Caco-2 (cell line): ENCODE measurements at regions not wholly inside any gene's neighbourhood (a gene's known extent, or its start where the extent isn't known, plus 50 kb on each side); places are given as distances from the start of the nearest gene placed in this dataset.

Experiments used
- BruUV-seq: library from RNA; stranded (reverse); fragments of 400-500 nt; replicated peaks from 2 replicates; lab custom pipeline; 2021; lab: Mats Ljungman, UMichigan
- CTCF ChIA-PET: fragments of 300-600 bp; sonication (Branson Sonifier 250); formaldehyde crosslinking; loops from one replicate; lab custom pipeline; 2022; ENCODE audit warnings: antibody characterized with exemption; lab: Charles Lee
- POLR2A ChIA-PET: fragments of 300-600 bp; sonication (Branson Sonifier 250); formaldehyde crosslinking; loops from one replicate; lab custom pipeline; 2022; ENCODE audit warnings: antibody characterized with exemption; lab: Charles Lee
- DNase-seq, 2 experiments: peaks; one replicate each; pipeline versions ENCODE4 v3.0.0 to v3.0.0-alpha.2; 2020 to 2022
- H3K27me3 ChIP-seq: replicated peaks from 2 replicates; pipeline ENCODE4 v1.6.0; 2011; ENCODE audit warnings: low read length; ENCODE audit not compliant: control insufficient read depth, insufficient read depth
- H3K36me3 ChIP-seq: 2 replicates; pipeline ENCODE4 v1.5.1; 2011; ENCODE audit warnings: low read length; ENCODE audit not compliant: control insufficient read depth, insufficient read depth
- H3K4me1 ChIP-seq: fragments of 250-450 bp; sonication (Bioruptor Pico); 2 replicates; pipeline ENCODE4 v1.5.1; 2020; ENCODE audit warnings: mild to moderate bottlenecking
- H3K4me3 ChIP-seq: 2 replicates; pipeline ENCODE4 v1.5.1; 2011; ENCODE audit warnings: low read depth, mild to moderate bottlenecking, control low read depth, low read length
- H3K9me3 ChIP-seq: fragments of 250-450 bp; sonication (Bioruptor Pico); 2 replicates; pipeline ENCODE4 v1.5.1; 2020; ENCODE audit warnings: mild to moderate bottlenecking, moderate library complexity
- H3K27ac Mint-ChIP-seq: one replicate; pipeline ENCODE4 v1.8.0; 2022; ENCODE audit warnings: mixed read lengths; ENCODE audit not compliant: unreplicated experiment
- H3K27me3 Mint-ChIP-seq: one replicate; pipeline ENCODE4 v1.8.0; 2022; ENCODE audit warnings: mixed read lengths; ENCODE audit not compliant: insufficient read depth, unreplicated experiment
- H3K36me3 Mint-ChIP-seq: one replicate; pipeline ENCODE4 v1.8.0; 2022; ENCODE audit warnings: mild to moderate bottlenecking, mixed read lengths; ENCODE audit not compliant: insufficient read depth, unreplicated experiment
- H3K4me1 Mint-ChIP-seq: one replicate; pipeline ENCODE4 v1.8.0; 2022; ENCODE audit warnings: low read depth, mixed read lengths; ENCODE audit not compliant: unreplicated experiment
- H3K4me3 Mint-ChIP-seq: one replicate; pipeline ENCODE4 v1.8.0; 2022; ENCODE audit warnings: mild to moderate bottlenecking, moderate library complexity, mixed read lengths; ENCODE audit not compliant: unreplicated experiment
- H3K9me3 Mint-ChIP-seq: one replicate; pipeline ENCODE4 v1.8.0; 2022; ENCODE audit warnings: mixed read lengths; ENCODE audit not compliant: unreplicated experiment
- CTCF ChIP-seq, 2 experiments: fragments of 200-600 bp in 1 of 2; IDR thresholded peaks; 1 replicate in 1 of 2; 2 replicates in 1 of 2; pipeline versions ENCODE4 v1.5.1 to v1.8.0; 2011 to 2022; ENCODE audit warnings: antibody characterized with exemption in 1 of 2, control low read depth in 1 of 2, inconsistent platforms in 1 of 2, low read depth in 1 of 2, low read length in 1 of 2, mild to moderate bottlenecking in 1 of 2, moderate library complexity in 1 of 2; ENCODE audit not compliant: insufficient read depth in 1 of 2, severe bottlenecking in 1 of 2, unreplicated experiment in 1 of 2
- intact Hi-C: fragments of 100-400 bp; cut with micrococcal nuclease; formaldehyde crosslinking; loops from one replicate; pipeline ENCODE4 v1.10.0; 2022; ENCODE audit not compliant: unreplicated experiment

- Histone ChIP-seq H3K4me1 (no peaks in the 10 kb centered on the region), H3K9me3 (no peaks in the 10 kb centered on the region), H3K27me3 (no peaks in the 10 kb centered on the region), H3K4me3 (no peak overlapping the region), H3K36me3 (no peaks in the 10 kb centered on the region)
- no peak overlapping the region for H3K4me3 Mint-ChIP-seq
- DNase-seq = no peak
- no peaks in the 10 kb centered on the region for H3K4me1 Mint-ChIP-seq
- no peak for TF ChIP-seq CTCF (IDR thresholded peaks at IDR 0.05; ENCODE audit: insufficient read depth in 1 of 2, low read depth in 1 of 2, low read length in 1 of 2, severe bottlenecking in 1 of 2, unreplicated experiment in 1 of 2)
- no peaks in the 10 kb centered on the region for H3K36me3 Mint-ChIP-seq
- intact Hi-C loops = no loop called here
- no peaks in the 10 kb centered on the region for H3K9me3 Mint-ChIP-seq
- no peak overlapping the region for H3K27ac Mint-ChIP-seq
- CTCF ChIA-PET = no interaction called here
- BruUV-seq = no TSS peak
- H3K27me3 Mint-ChIP-seq = peaks cover 6% of the 10 kb centered on the region
- POLR2A ChIA-PET = no interaction called here
Observed at GRCh38 chr1:101428562-101428961, 191.7 kb downstream of the S1PR1 start.

GRCh38 chr1:101431956-101432510, 195.2 kb downstream of the S1PR1 start:
- H3K4me1 ChIP-seq = no peaks in the 10 kb centered on the region
- POLR2A ChIA-PET = no interaction called here
- H3K4me3 ChIP-seq = no peak overlapping the region
- TF ChIP-seq CTCF (IDR thresholded peaks at IDR 0.05; ENCODE audit: insufficient read depth in 1 of 2, low read depth in 1 of 2, low read length in 1 of 2, severe bottlenecking in 1 of 2, unreplicated experiment in 1 of 2) = no peak
- no peak overlapping the region for H3K4me3 Mint-ChIP-seq
- H3K36me3 ChIP-seq = no peaks in the 10 kb centered on the region
- H3K27me3 Mint-ChIP-seq = peaks cover 6% of the 10 kb centered on the region
- H3K9me3 ChIP-seq = no peaks in the 10 kb centered on the region
- intact Hi-C loops = no loop called here
- no peak overlapping the region for H3K27ac Mint-ChIP-seq
- no peaks in the 10 kb centered on the region for H3K36me3 Mint-ChIP-seq
- H3K27me3 ChIP-seq = no peaks in the 10 kb centered on the region
- H3K4me1 Mint-ChIP-seq = no peaks in the 10 kb centered on the region
- CTCF ChIA-PET = no interaction called here
- no TSS peak for BruUV-seq
- H3K9me3 Mint-ChIP-seq = no peaks in the 10 kb centered on the region
- DNase-seq = no peak

- Histone ChIP-seq H3K9me3 (no peaks in the 10 kb centered on the region), H3K4me3 (no peak overlapping the region), H3K36me3 (no peaks in the 10 kb centered on the region), H3K4me1 (no peaks in the 10 kb centered on the region), H3K27me3 (no peaks in the 10 kb centered on the region)
- ChIA-PET POLR2A (no interaction called here), CTCF (no interaction called here)
- intact Hi-C loops = no loop called here
- TF ChIP-seq CTCF (IDR thresholded peaks at IDR 0.05; ENCODE audit: insufficient read depth in 1 of 2, low read depth in 1 of 2, low read length in 1 of 2, severe bottlenecking in 1 of 2, unreplicated experiment in 1 of 2) = no peak
- no TSS peak for BruUV-seq
- DNase-seq = no peak
- no peaks in the 10 kb centered on the region for H3K4me1 Mint-ChIP-seq
- no peak overlapping the region for H3K27ac Mint-ChIP-seq
- H3K4me3 Mint-ChIP-seq = no peak overlapping the region
- H3K27me3 Mint-ChIP-seq = peaks cover 10% of the 10 kb centered on the region
- no peaks in the 10 kb centered on the region for H3K36me3 Mint-ChIP-seq
- no peaks in the 10 kb centered on the region for H3K9me3 Mint-ChIP-seq
Observed at GRCh38 chr1:101435831-101436511, 199.2 kb downstream of the S1PR1 start.
